ENCODE measurements at regions not wholly inside any gene's neighbourhood (a gene's known extent, or its start where the extent isn't known, plus 50 kb on each side); places are given as distances from the start of the nearest gene placed in this dataset.

- H3K27ac ChIP-seq (ENCODE audit: low read depth, low read length) = no peak overlapping the region
- Mint-ChIP-seq H3K27ac (no peak overlapping the region), H3K9me3 (peaks cover 0 to 35% (median 6%) of the 10 kb centered on the region in 11 donors), H3K36me3 (peaks cover 0 to 7% (median 0%) of the 10 kb centered on the region in 5 donors), H3K4me3 (no peak overlapping the region), H3K4me1 (no peaks in the 10 kb centered on the region), H3K27me3 (no peaks in the 10 kb centered on the region)
- CTCF ChIA-PET = no interaction called here
- ATAC-seq (no peak), DNase-seq (no peak)
- intact Hi-C loops (cut with micrococcal nuclease) = no loop called here
- no peaks in the 10 kb centered on the region for H3K9me3 ChIP-seq (ENCODE audit: control insufficient read depth in 2 of 3, low read length in 3 of 3)
- H3K4me3 ChIP-seq (ENCODE audit: low read length) = no peak overlapping the region
- no peaks in the 10 kb centered on the region for H3K36me3 ChIP-seq (ENCODE audit: control insufficient read depth in 2 of 3, insufficient read depth in 3 of 3, low read length in 3 of 3)
- no peaks in the 10 kb centered on the region for H3K27me3 ChIP-seq (ENCODE audit: control insufficient read depth in 2 of 2, insufficient read depth in 2 of 2, low read length in 2 of 2)
- POLR2A ChIA-PET = no interaction called here
- H3K4me1 ChIP-seq (ENCODE audit: control insufficient read depth in 2 of 2, insufficient read depth in 2 of 2, low read length in 2 of 2) = no peaks in the 10 kb centered on the region
Measured at GRCh38 chr14:25908277-25909044, 689.4 kb downstream of the NOVA1 start.

GRCh38 chr14:25904446-25904845 is 693.4 kb downstream of the NOVA1 start:
- DNase-seq = no peak
- H3K4me1 Mint-ChIP-seq = no peaks in the 10 kb centered on the region
- Histone ChIP-seq H3K4me1 (ENCODE audit: control insufficient read depth in 2 of 2, insufficient read depth in 2 of 2, low read length in 2 of 2) (no peaks in the 10 kb centered on the region), H3K36me3 (ENCODE audit: control insufficient read depth in 2 of 3, insufficient read depth in 3 of 3, low read length in 3 of 3) (no peaks in the 10 kb centered on the region), H3K27ac (ENCODE audit: low read depth, low read length) (no peak overlapping the region), H3K9me3 (ENCODE audit: control insufficient read depth in 2 of 3, low read length in 3 of 3) (no peaks in the 10 kb centered on the region), H3K27me3 (ENCODE audit: control insufficient read depth in 2 of 2, insufficient read depth in 2 of 2, low read length in 2 of 2) (no peaks in the 10 kb centered on the region), H3K4me3 (ENCODE audit: low read length) (no peak overlapping the region)
- ChIA-PET POLR2A (no interaction called here), CTCF (no interaction called here)
- intact Hi-C loops (cut with micrococcal nuclease) = no loop called here
- no peak overlapping the region for H3K4me3 Mint-ChIP-seq
- no peak for ATAC-seq
- no peak overlapping the region for H3K27ac Mint-ChIP-seq
- H3K9me3 Mint-ChIP-seq = peaks cover 0 to 41% (median 8%) of the 10 kb centered on the region in 11 donors
- H3K36me3 Mint-ChIP-seq = peaks cover 0 to 7% (median 0%) of the 10 kb centered on the region in 5 donors
- no peaks in the 10 kb centered on the region for H3K27me3 Mint-ChIP-seq

GRCh38 chr14:25899197-25899596 is 698.6 kb downstream of the NOVA1 start:
- no peak for ATAC-seq
- H3K27me3 Mint-ChIP-seq = no peaks in the 10 kb centered on the region
- Histone ChIP-seq H3K36me3 (ENCODE audit: control insufficient read depth in 2 of 3, insufficient read depth in 3 of 3, low read length in 3 of 3) (no peaks in the 10 kb centered on the region), H3K4me3 (ENCODE audit: low read length) (no peak overlapping the region), H3K27ac (ENCODE audit: low read depth, low read length) (no peak overlapping the region), H3K4me1 (ENCODE audit: control insufficient read depth in 2 of 2, insufficient read depth in 2 of 2, low read length in 2 of 2) (no peaks in the 10 kb centered on the region), H3K27me3 (ENCODE audit: control insufficient read depth in 2 of 2, insufficient read depth in 2 of 2, low read length in 2 of 2) (no peaks in the 10 kb centered on the region), H3K9me3 (ENCODE audit: control insufficient read depth in 2 of 3, low read length in 3 of 3) (no peaks in the 10 kb centered on the region)
- peaks cover 0 to 24% (median 6%) of the 10 kb centered on the region in 11 donors for H3K9me3 Mint-ChIP-seq
- ChIA-PET POLR2A (no interaction called here), CTCF (no interaction called here)
- no peak overlapping the region for H3K4me3 Mint-ChIP-seq
- no peak overlapping the region for H3K27ac Mint-ChIP-seq
- DNase-seq = no peak
- intact Hi-C loops (cut with micrococcal nuclease) = no loop called here
- no peaks in the 10 kb centered on the region for H3K4me1 Mint-ChIP-seq
- H3K36me3 Mint-ChIP-seq = no peaks in the 10 kb centered on the region

- H3K4me1 ChIP-seq (ENCODE audit: control insufficient read depth in 2 of 2, insufficient read depth in 2 of 2, low read length in 2 of 2) = no peaks in the 10 kb centered on the region
- no peaks in the 10 kb centered on the region for H3K27me3 ChIP-seq (ENCODE audit: control insufficient read depth in 2 of 2, insufficient read depth in 2 of 2, low read length in 2 of 2)
- Mint-ChIP-seq H3K27ac (no peak overlapping the region), H3K36me3 (no peaks in the 10 kb centered on the region), H3K4me1 (no peaks in the 10 kb centered on the region), H3K4me3 (no peak overlapping the region), H3K27me3 (no peaks in the 10 kb centered on the region), H3K9me3 (peaks cover 4 to 29% (median 9%) of the 10 kb centered on the region in 11 donors)
- DNase-seq = no peak
- POLR2A ChIA-PET = no interaction called here
- no peaks in the 10 kb centered on the region for H3K9me3 ChIP-seq (ENCODE audit: control insufficient read depth in 2 of 3, low read length in 3 of 3)
- H3K4me3 ChIP-seq (ENCODE audit: low read length) = no peak overlapping the region
- intact Hi-C loops (cut with micrococcal nuclease) = no loop called here
- H3K36me3 ChIP-seq (ENCODE audit: control insufficient read depth in 2 of 3, insufficient read depth in 3 of 3, low read length in 3 of 3) = no peaks in the 10 kb centered on the region
- CTCF ChIA-PET = no interaction called here
- no peak overlapping the region for H3K27ac ChIP-seq (ENCODE audit: low read depth, low read length)
- ATAC-seq = no peak
Measured at GRCh38 chr14:25896777-25897176, 701.1 kb downstream of the NOVA1 start.

- Mint-ChIP-seq H3K36me3 (no peaks in the 10 kb centered on the region), H3K4me3 (no peak overlapping the region), H3K27ac (no peak overlapping the region), H3K9me3 (peaks cover 0 to 28% (median 6%) of the 10 kb centered on the region in 11 donors), H3K27me3 (no peaks in the 10 kb centered on the region), H3K4me1 (no peaks in the 10 kb centered on the region)
- H3K27ac ChIP-seq (ENCODE audit: low read depth, low read length) = no peak overlapping the region
- intact Hi-C loops (cut with micrococcal nuclease) = no loop called here
- no peaks in the 10 kb centered on the region for H3K27me3 ChIP-seq (ENCODE audit: control insufficient read depth in 2 of 2, insufficient read depth in 2 of 2, low read length in 2 of 2)
- H3K9me3 ChIP-seq (ENCODE audit: control insufficient read depth in 2 of 3, low read length in 3 of 3) = no peaks in the 10 kb centered on the region
- ATAC-seq (no peak), DNase-seq (no peak)
- POLR2A ChIA-PET = no interaction called here
- H3K4me1 ChIP-seq (ENCODE audit: control insufficient read depth in 2 of 2, insufficient read depth in 2 of 2, low read length in 2 of 2) = no peaks in the 10 kb centered on the region
- H3K4me3 ChIP-seq (ENCODE audit: low read length) = no peak overlapping the region
- no peaks in the 10 kb centered on the region for H3K36me3 ChIP-seq (ENCODE audit: control insufficient read depth in 2 of 3, insufficient read depth in 3 of 3, low read length in 3 of 3)
- CTCF ChIA-PET = no interaction called here
Measured at GRCh38 chr14:25895740-25896139, 702.1 kb downstream of the NOVA1 start.

- Histone ChIP-seq H3K27me3 (ENCODE audit: control insufficient read depth in 2 of 2, insufficient read depth in 2 of 2, low read length in 2 of 2) (no peaks in the 10 kb centered on the region), H3K27ac (ENCODE audit: low read depth, low read length) (no peak overlapping the region), H3K36me3 (ENCODE audit: control insufficient read depth in 2 of 3, insufficient read depth in 3 of 3, low read length in 3 of 3) (no peaks in the 10 kb centered on the region), H3K9me3 (ENCODE audit: control insufficient read depth in 2 of 3, low read length in 3 of 3) (no peaks in the 10 kb centered on the region), H3K4me1 (ENCODE audit: control insufficient read depth in 2 of 2, insufficient read depth in 2 of 2, low read length in 2 of 2) (no peaks in the 10 kb centered on the region), H3K4me3 (ENCODE audit: low read length) (no peak overlapping the region)
- intact Hi-C loops (cut with micrococcal nuclease) = no loop called here
- DNase-seq = no peak
- Mint-ChIP-seq H3K27me3 (no peaks in the 10 kb centered on the region), H3K36me3 (no peaks in the 10 kb centered on the region), H3K27ac (no peak overlapping the region), H3K9me3 (peaks cover 2 to 30% (median 5%) of the 10 kb centered on the region in 11 donors), H3K4me1 (no peaks in the 10 kb centered on the region), H3K4me3 (no peak overlapping the region)
- ATAC-seq = no peak
- CTCF ChIA-PET = no interaction called here
- POLR2A ChIA-PET = no interaction called here
Measured at GRCh38 chr14:25887251-25887878, 710.5 kb downstream of the NOVA1 start.

GRCh38 chr14:25884657-25885056 is 713.2 kb downstream of the NOVA1 start:
- H3K4me1 ChIP-seq (ENCODE audit: control insufficient read depth in 2 of 2, insufficient read depth in 2 of 2, low read length in 2 of 2) = no peaks in the 10 kb centered on the region
- Mint-ChIP-seq H3K36me3 (no peaks in the 10 kb centered on the region), H3K4me1 (no peaks in the 10 kb centered on the region), H3K9me3 (peaks cover 0 to 13% (median 4%) of the 10 kb centered on the region in 11 donors), H3K27me3 (no peaks in the 10 kb centered on the region), H3K27ac (no peak overlapping the region), H3K4me3 (no peak overlapping the region)
- no peaks in the 10 kb centered on the region for H3K9me3 ChIP-seq (ENCODE audit: control insufficient read depth in 2 of 3, low read length in 3 of 3)
- ATAC-seq (no peak), DNase-seq (no peak)
- no peaks in the 10 kb centered on the region for H3K27me3 ChIP-seq (ENCODE audit: control insufficient read depth in 2 of 2, insufficient read depth in 2 of 2, low read length in 2 of 2)
- intact Hi-C loops (cut with micrococcal nuclease) = no loop called here
- ChIA-PET CTCF (no interaction called here), POLR2A (no interaction called here)
- no peak overlapping the region for H3K27ac ChIP-seq (ENCODE audit: low read depth, low read length)
- H3K4me3 ChIP-seq (ENCODE audit: low read length) = no peak overlapping the region
- no peaks in the 10 kb centered on the region for H3K36me3 ChIP-seq (ENCODE audit: control insufficient read depth in 2 of 3, insufficient read depth in 3 of 3, low read length in 3 of 3)
